Bronchial epithelial cell (primary cell): ENCODE measurements at regions not wholly inside any gene's neighbourhood (a gene's known extent, or its start where the extent isn't known, plus 50 kb on each side); places are given as distances from the start of the nearest gene placed in this dataset.

Experiments used
- DNase-seq: peaks from one replicate; pipeline ENCODE4 v3.0.0-alpha.2; 2010; ENCODE audit warnings: low read depth
- FAIRE-seq: peaks from 2 replicates; lab custom pipeline; 2011; peaks lifted over from hg19 to GRCh38; lab: Jason Lieb, UNC
- H3K27me3 ChIP-seq: 2 replicates; pipeline ENCODE4 v1.5.1; 2011; ENCODE audit warnings: low read length; ENCODE audit not compliant: control insufficient read depth, insufficient read depth
- H3K36me3 ChIP-seq: 2 replicates; pipeline ENCODE4 v1.5.1; 2011; ENCODE audit warnings: low read length; ENCODE audit not compliant: control insufficient read depth, insufficient read depth
- H3K4me3 ChIP-seq: 2 replicates; pipeline ENCODE4 v1.5.1; 2011; ENCODE audit warnings: mild to moderate bottlenecking, low read depth, low read length, control low read depth
- TF ChIP-seq, protein P1 (sequence below): IDR thresholded peaks from 2 replicates; pipeline ENCODE4 v1.5.1; 2011; ENCODE audit warnings: mild to moderate bottlenecking, moderate library complexity, low read length, control low read depth, inconsistent platforms; ENCODE audit not compliant: insufficient read depth, severe bottlenecking

GRCh38 chr16:79297296-79297695, 303.2 kb downstream of the MAF start:
- Histone ChIP-seq H3K36me3 (no peaks in the 10 kb centered on the region), H3K4me3 (no peak overlapping the region), H3K27me3 (no peaks in the 10 kb centered on the region)
- DNase-seq (no peak), FAIRE-seq (no peak)
- TF ChIP-seq, protein P1, sequence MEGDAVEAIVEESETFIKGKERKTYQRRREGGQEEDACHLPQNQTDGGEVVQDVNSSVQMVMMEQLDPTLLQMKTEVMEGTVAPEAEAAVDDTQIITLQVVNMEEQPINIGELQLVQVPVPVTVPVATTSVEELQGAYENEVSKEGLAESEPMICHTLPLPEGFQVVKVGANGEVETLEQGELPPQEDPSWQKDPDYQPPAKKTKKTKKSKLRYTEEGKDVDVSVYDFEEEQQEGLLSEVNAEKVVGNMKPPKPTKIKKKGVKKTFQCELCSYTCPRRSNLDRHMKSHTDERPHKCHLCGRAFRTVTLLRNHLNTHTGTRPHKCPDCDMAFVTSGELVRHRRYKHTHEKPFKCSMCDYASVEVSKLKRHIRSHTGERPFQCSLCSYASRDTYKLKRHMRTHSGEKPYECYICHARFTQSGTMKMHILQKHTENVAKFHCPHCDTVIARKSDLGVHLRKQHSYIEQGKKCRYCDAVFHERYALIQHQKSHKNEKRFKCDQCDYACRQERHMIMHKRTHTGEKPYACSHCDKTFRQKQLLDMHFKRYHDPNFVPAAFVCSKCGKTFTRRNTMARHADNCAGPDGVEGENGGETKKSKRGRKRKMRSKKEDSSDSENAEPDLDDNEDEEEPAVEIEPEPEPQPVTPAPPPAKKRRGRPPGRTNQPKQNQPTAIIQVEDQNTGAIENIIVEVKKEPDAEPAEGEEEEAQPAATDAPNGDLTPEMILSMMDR, result no peak

- H3K4me3 ChIP-seq, result no peak overlapping the region
- H3K36me3 ChIP-seq, result no peaks in the 10 kb centered on the region
- H3K27me3 ChIP-seq, result no peaks in the 10 kb centered on the region
- no peak for FAIRE-seq
- no peak for DNase-seq
- TF ChIP-seq, protein P1, result no peak
Observed at GRCh38 chr16:79296491-79296890, 304.0 kb downstream of the MAF start.

- DNase-seq, result no peak
- no peaks in the 10 kb centered on the region for H3K27me3 ChIP-seq
- TF ChIP-seq, protein P1, result no peak
- no peaks in the 10 kb centered on the region for H3K36me3 ChIP-seq
- H3K4me3 ChIP-seq, result no peak overlapping the region
- no peak for FAIRE-seq
Observed at GRCh38 chr16:79295746-79296145, 304.8 kb downstream of the MAF start.

DNA sequence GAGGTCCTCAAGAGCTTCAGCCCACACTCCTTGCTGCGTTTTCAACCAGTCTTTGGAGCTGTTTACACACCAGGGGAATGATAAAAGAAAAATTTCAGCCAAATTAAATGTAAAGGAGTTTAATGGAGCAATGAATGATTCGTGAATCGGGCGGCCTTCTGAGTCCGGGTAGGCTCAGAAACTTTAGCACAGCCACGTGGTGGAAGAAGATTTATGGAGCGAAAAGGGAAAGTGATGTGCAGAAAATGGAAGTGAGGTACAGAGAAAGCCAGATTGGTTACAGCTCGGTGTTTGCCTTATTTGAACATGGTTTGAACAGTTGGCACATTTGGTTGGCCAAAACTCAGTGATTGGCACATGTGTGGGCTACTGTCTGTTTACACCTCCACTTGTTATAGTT, 305.4 kb downstream of the MAF start:
- no peak overlapping the region for H3K4me3 ChIP-seq
- no peak for FAIRE-seq
- TF ChIP-seq, protein P1, result no peak
- H3K27me3 ChIP-seq, result no peaks in the 10 kb centered on the region
- H3K36me3 ChIP-seq, result no peaks in the 10 kb centered on the region
- DNase-seq, result no peak

GRCh38 chr16:79294568-79294967, 306.0 kb downstream of the MAF start:
- Histone ChIP-seq H3K27me3 (no peaks in the 10 kb centered on the region), H3K36me3 (no peaks in the 10 kb centered on the region), H3K4me3 (no peak overlapping the region)
- TF ChIP-seq, protein P1, result no peak
- DNase-seq (no peak), FAIRE-seq (no peak)

GRCh38 chr16:79293836-79294460, 306.6 kb downstream of the MAF start:
- DNase-seq (no peak), FAIRE-seq (no peak)
- Histone ChIP-seq H3K27me3 (no peaks in the 10 kb centered on the region), H3K4me3 (no peak overlapping the region), H3K36me3 (no peaks in the 10 kb centered on the region)
- TF ChIP-seq, protein P1, result no peak
